Gastrocnemius medialis (tissue), 4 donors: ENCODE measurements at regions not wholly inside any gene's neighbourhood (a gene's known extent, or its start where the extent isn't known, plus 50 kb on each side); places are given as distances from the start of the nearest gene placed in this dataset.

ENCODE experiments used
- ATAC-seq, 2 donors: fragments of 150-250 bp; one replicate each; pipeline ENCODE4 v1.9.1; 2016
- DNase-seq, 2 donors: peaks; one replicate each; pipeline ENCODE4 v3.0.0-alpha.2; 2019
- H3K27ac ChIP-seq, 4 donors: fragments of 200-600 bp; sonication (generic); 1 replicate in 1 of 4; 2 replicates in 3 of 4; pipeline ENCODE4 v1.5.1; 2016 to 2018; ENCODE audit warnings: mild to moderate bottlenecking in 2 of 4, moderate library complexity in 1 of 4
- H3K27me3 ChIP-seq, 3 donors: fragments of 200-600 bp; sonication (generic) in 2 of 3; 1 replicate in 1 of 3; 2 replicates in 2 of 3; pipeline versions ENCODE4 v1.5.1 to v1.6.0; 2016 to 2019; ENCODE audit warnings: mild to moderate bottlenecking in 1 of 3, moderate library complexity in 1 of 3
- H3K36me3 ChIP-seq, 2 donors: fragments of 200-600 bp; sonication (generic) in 1 of 2; one replicate each; pipeline ENCODE4 v1.5.1; 2017 to 2018
- H3K4me1 ChIP-seq, 2 donors: fragments of 200-600 bp; sonication (generic) in 1 of 2; one replicate each; pipeline ENCODE4 v1.5.1; 2016 to 2017; ENCODE audit warnings: mild to moderate bottlenecking in 2 of 2
- H3K4me3 ChIP-seq, 4 donors: fragments of 200-600 bp; sonication (generic) in 3 of 4; 1 replicate in 1 of 4; 2 replicates in 3 of 4; pipeline ENCODE4 v1.5.1; 2016 to 2019; ENCODE audit warnings: mild to moderate bottlenecking in 2 of 4
- H3K9me3 ChIP-seq, 3 donors: fragments of 200-600 bp; sonication (generic) in 2 of 3; 1 replicate in 1 of 3; 2 replicates in 2 of 3; pipeline ENCODE4 v1.5.1; 2016 to 2019
- POLR2A ChIP-seq, 2 donors: fragments of 450-650 bp; IDR thresholded peaks; one replicate each; pipeline ENCODE4 v1.6.1; 2017; ENCODE audit warnings: antibody characterized with exemption in 2 of 2, mild to moderate bottlenecking in 2 of 2, moderate library complexity in 2 of 2
- in situ Hi-C, 4 donors: fragments of 200-750 bp; cut with MboI; loops; one replicate each; pipeline versions ENCODE4 v1.15.0 to v1.8.0; 2017; ENCODE audit warnings: low sequenced_read_pairs in 4 of 4
- intact Hi-C: fragments of 100-400 bp; cut with DNase I; formaldehyde crosslinking; loops from one replicate; pipeline ENCODE4 v1.15.1; 2023; ENCODE audit warnings: low total_unique reads
- TF ChIP-seq, protein P1 (sequence below), 5 experiments: fragments of 450-650 bp in 3 of 5; fragments of 200-600 bp in 2 of 5; sonication (generic) in 2 of 5; IDR thresholded peaks in 4 of 5; conservative IDR thresholded peaks in 1 of 5; 1 replicate in 4 of 5; 2 replicates in 1 of 5; pipeline ENCODE4 v1.5.1; 2016 to 2019; ENCODE audit warnings: antibody characterized with exemption in 5 of 5, mild to moderate bottlenecking in 3 of 5, moderate library complexity in 3 of 5

- in situ Hi-C loops, result no loop called here
- Histone ChIP-seq H3K27ac (no peak overlapping the region), H3K4me1 (peaks cover 0 to 4% of the 10 kb centered on the region in 2 donors), H3K36me3 (no peaks in the 10 kb centered on the region), H3K9me3 (no peaks in the 10 kb centered on the region), H3K4me3 (no peak overlapping the region), H3K27me3 (peaks cover 0 to 7% (median 0%) of the 10 kb centered on the region in 3 donors)
- TF ChIP-seq, protein P1, sequence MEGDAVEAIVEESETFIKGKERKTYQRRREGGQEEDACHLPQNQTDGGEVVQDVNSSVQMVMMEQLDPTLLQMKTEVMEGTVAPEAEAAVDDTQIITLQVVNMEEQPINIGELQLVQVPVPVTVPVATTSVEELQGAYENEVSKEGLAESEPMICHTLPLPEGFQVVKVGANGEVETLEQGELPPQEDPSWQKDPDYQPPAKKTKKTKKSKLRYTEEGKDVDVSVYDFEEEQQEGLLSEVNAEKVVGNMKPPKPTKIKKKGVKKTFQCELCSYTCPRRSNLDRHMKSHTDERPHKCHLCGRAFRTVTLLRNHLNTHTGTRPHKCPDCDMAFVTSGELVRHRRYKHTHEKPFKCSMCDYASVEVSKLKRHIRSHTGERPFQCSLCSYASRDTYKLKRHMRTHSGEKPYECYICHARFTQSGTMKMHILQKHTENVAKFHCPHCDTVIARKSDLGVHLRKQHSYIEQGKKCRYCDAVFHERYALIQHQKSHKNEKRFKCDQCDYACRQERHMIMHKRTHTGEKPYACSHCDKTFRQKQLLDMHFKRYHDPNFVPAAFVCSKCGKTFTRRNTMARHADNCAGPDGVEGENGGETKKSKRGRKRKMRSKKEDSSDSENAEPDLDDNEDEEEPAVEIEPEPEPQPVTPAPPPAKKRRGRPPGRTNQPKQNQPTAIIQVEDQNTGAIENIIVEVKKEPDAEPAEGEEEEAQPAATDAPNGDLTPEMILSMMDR (IDR thresholded peaks at IDR 0.05 in 4 of 5, conservative IDR thresholded peaks at IDR 0.05 in 1 of 5), result no peak
- TF ChIP-seq POLR2A (IDR thresholded peaks at IDR 0.05), result no peak
- DNase-seq (no peak), ATAC-seq (no peak)
- intact Hi-C loops, result no loop called here
Measured at GRCh38 chr18:8946066-8946838, 156.2 kb upstream of the NDUFV2 start.

GRCh38 chr18:8947566-8947965 is 154.9 kb upstream of the NDUFV2 start:
- intact Hi-C loops, result no loop called here
- Histone ChIP-seq H3K27ac (no peak overlapping the region), H3K27me3 (peaks cover 0 to 7% (median 0%) of the 10 kb centered on the region in 3 donors), H3K9me3 (no peaks in the 10 kb centered on the region), H3K4me3 (no peak overlapping the region), H3K4me1 (peaks cover 0 to 4% of the 10 kb centered on the region in 2 donors), H3K36me3 (no peaks in the 10 kb centered on the region)
- in situ Hi-C loops, result no loop called here
- TF ChIP-seq POLR2A (IDR thresholded peaks at IDR 0.05), result no peak
- ATAC-seq, result no peak
- no peak for DNase-seq

- Histone ChIP-seq H3K9me3 (no peaks in the 10 kb centered on the region), H3K4me3 (no peak overlapping the region), H3K36me3 (no peaks in the 10 kb centered on the region), H3K27me3 (peaks cover 0 to 7% (median 0%) of the 10 kb centered on the region in 3 donors), H3K4me1 (peaks cover 0 to 4% of the 10 kb centered on the region in 2 donors), H3K27ac (no peak overlapping the region)
- ATAC-seq (no peak), DNase-seq (no peak)
- TF ChIP-seq, protein P1 (IDR thresholded peaks at IDR 0.05 in 4 of 5, conservative IDR thresholded peaks at IDR 0.05 in 1 of 5), result no peak
- TF ChIP-seq POLR2A (IDR thresholded peaks at IDR 0.05), result no peak
- in situ Hi-C loops (no loop called here), intact Hi-C loops (no loop called here)
Measured at GRCh38 chr18:8948011-8948410, 154.5 kb upstream of the NDUFV2 start.

DNA sequence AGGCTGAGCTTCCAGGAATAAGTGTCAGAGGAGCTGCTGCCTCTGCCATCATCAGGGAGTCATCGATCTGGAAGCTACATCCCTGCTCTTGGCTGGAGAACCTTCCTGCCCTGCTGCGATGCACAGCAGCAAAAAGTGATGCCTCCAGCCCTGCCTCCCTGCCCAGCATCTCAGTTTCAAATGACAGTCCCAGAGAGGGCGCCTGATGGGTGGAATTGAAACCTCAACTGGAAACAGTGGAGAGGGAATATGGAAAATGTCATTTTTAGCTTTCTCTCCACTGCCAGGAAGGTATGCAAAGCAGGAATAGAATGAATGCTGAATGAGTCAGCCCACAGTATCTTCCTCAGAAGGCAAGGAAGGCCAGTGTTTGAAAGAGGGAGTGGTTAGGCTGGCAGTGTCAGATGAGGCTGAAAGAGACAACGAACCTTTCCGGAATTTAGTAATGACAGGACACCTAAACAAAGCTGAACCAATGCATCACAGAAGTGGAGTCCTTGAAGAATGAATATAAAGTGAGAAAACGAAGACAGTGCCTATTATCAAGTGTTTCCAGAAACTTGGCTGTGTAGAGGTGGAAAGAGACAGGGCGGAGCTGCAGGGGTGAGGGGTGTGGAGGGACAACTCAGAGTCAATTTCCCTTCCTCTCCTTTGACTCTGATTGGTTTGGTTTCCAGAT is 153.9 kb upstream of the NDUFV2 start:
- no peak for TF ChIP-seq POLR2A (IDR thresholded peaks at IDR 0.05)
- TF ChIP-seq, protein P1 (IDR thresholded peaks at IDR 0.05 in 4 of 5, conservative IDR thresholded peaks at IDR 0.05 in 1 of 5), result no peak
- no peak for ATAC-seq
- DNase-seq, result no peak
- Histone ChIP-seq H3K27ac (no peak overlapping the region), H3K4me1 (peaks cover 0 to 4% of the 10 kb centered on the region in 2 donors), H3K9me3 (no peaks in the 10 kb centered on the region), H3K4me3 (no peak overlapping the region), H3K27me3 (peaks cover 0 to 7% (median 0%) of the 10 kb centered on the region in 3 donors), H3K36me3 (no peaks in the 10 kb centered on the region)
- in situ Hi-C loops, result no loop called here
- intact Hi-C loops, result no loop called here

DNA sequence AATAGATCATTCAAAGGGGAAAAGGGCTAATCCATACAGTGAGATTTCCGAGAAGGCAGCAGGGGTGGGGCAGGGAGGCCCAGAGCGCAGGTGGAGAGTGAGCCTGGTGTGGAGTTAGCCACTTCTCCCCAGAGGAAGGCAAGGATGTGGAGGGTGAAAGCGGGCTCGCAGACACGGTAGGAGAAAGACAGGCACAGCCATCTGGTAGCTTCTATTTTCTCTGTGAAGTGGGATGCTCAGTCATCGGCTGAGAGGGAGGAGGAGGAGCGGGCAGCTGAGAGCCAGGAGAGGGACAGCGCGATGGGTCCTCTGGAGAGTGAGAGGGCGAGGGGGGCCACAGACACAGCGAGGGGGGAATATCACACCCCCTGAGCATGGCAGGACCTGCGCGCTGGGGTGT is 153.3 kb upstream of the NDUFV2 start:
- DNase-seq (no peak), ATAC-seq (no peak)
- intact Hi-C loops, result no loop called here
- Histone ChIP-seq H3K27me3 (peaks cover 0 to 7% (median 0%) of the 10 kb centered on the region in 3 donors), H3K4me3 (no peak overlapping the region), H3K36me3 (no peaks in the 10 kb centered on the region), H3K9me3 (no peaks in the 10 kb centered on the region), H3K27ac (no peak overlapping the region), H3K4me1 (peaks cover 0 to under 1% of the 10 kb centered on the region in 2 donors)
- in situ Hi-C loops, result no loop called here
- no peak for TF ChIP-seq POLR2A (IDR thresholded peaks at IDR 0.05)
- TF ChIP-seq, protein P1 (IDR thresholded peaks at IDR 0.05 in 4 of 5, conservative IDR thresholded peaks at IDR 0.05 in 1 of 5), result no peak
